ENCODE measurements at regions not wholly inside any gene's neighbourhood (a gene's known extent, or its start where the extent isn't known, plus 50 kb on each side); places are given as distances from the start of the nearest gene placed in this dataset. TPM values are rescaled to one million over a fixed set of nuclear protein-coding genes. Genes with fewer than 3 reads are reported as not detected.

DNA sequence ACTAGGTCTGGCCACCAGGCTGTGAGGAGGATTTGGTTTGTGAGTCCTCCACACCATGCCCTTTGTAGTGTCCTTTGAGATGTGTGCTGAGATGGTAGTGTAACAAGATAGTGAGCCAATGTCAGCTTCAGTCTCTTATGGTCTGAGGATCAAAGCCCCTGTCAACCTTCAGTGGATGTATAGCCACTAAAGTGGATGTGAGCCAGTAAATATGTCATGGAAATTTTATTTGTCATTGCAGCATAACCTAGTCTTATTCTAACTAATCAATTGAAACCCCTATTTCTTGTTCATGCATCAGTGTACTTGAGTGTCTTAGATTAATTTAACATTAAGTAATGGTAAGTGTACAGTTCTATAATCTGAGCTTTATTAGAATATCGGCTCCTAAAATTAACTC is 51.0 kb upstream of the WAC start:
- ChIA-PET POLR2A (no interaction called here), CTCF (no interaction called here)

More for the DNA sequence above, 51.0 kb upstream of the WAC start:
- dilution Hi-C loops (cut with MboI; ENCODE audit: extremely low pct_ligation_motif_present, low sequenced_read_pairs) (no loop called here), intact Hi-C loops (cut with micrococcal nuclease) (no loop called here)
- no peaks in the 10 kb centered on the region for H3K4me1 ChIP-seq (ENCODE audit: control insufficient read depth, extremely low read depth, insufficient read depth, low read length)
- FAIRE-seq (no peak), DNase-seq (ENCODE audit: low read depth, low spot score) (no peak)
- H3K36me3 ChIP-seq (ENCODE audit: control insufficient read depth in 2 of 2, extremely low read depth in 1 of 2, insufficient read depth in 2 of 2, low read length in 2 of 2) = no peaks in the 10 kb centered on the region
- H3K4me3 ChIP-seq (replicated peaks in 1 of 3; ENCODE audit: insufficient read depth in 1 of 3, low read depth in 1 of 3, low read length in 3 of 3) = no peak overlapping the region
- no peaks in the 10 kb centered on the region for H3K27me3 ChIP-seq (ENCODE audit: control insufficient read depth in 2 of 2, insufficient read depth in 2 of 2, low read length in 2 of 2)
- BruUV-seq (replicated peaks) = no TSS peak
- no peak overlapping the region for H3K4me2 ChIP-seq (ENCODE audit: insufficient read depth, low read length)
- no peak overlapping the region for H3K9ac ChIP-seq (replicated peaks; ENCODE audit: extremely low read depth, insufficient read depth, low read length)
- H3K27ac ChIP-seq (ENCODE audit: insufficient read depth, low read depth, low read length) = no peak overlapping the region
- H3K9me3 ChIP-seq (replicated peaks; ENCODE audit: control insufficient read depth, insufficient read depth, low read length) = no peaks in the 10 kb centered on the region
- no peaks in the 10 kb centered on the region for H4K20me1 ChIP-seq (replicated peaks; ENCODE audit: control insufficient read depth, extremely low read depth, insufficient read depth, low read length)
- no peaks in the 10 kb centered on the region for H3K79me2 ChIP-seq (ENCODE audit: control insufficient read depth, insufficient read depth, low read length)
- TF ChIP-seq FOS (IDR thresholded peaks at IDR 0.05; ENCODE audit: borderline replicate concordance, insufficient read depth, low read length) (no peak), EZH2 (IDR thresholded peaks at IDR 0.05; ENCODE audit: borderline replicate concordance, low read depth, low read length, severe bottlenecking) (no peak), POLR2A (IDR thresholded peaks at IDR 0.05; ENCODE audit: low read depth, low read length) (no peak), POLR2AphosphoS5 (IDR thresholded peaks at IDR 0.05; ENCODE audit: insufficient read depth, low read depth, low read length) (no peak), MYC (IDR thresholded peaks at IDR 0.05; ENCODE audit: low read depth, low read length) (no peak), JUN (IDR thresholded peaks at IDR 0.05; ENCODE audit: borderline replicate concordance, insufficient read depth, insufficient read length, low read depth) (no peak), GATA2 (IDR thresholded peaks at IDR 0.05; ENCODE audit: insufficient read depth, insufficient read length, low read depth, low read length) (no peak)
- TF ChIP-seq, protein P1, sequence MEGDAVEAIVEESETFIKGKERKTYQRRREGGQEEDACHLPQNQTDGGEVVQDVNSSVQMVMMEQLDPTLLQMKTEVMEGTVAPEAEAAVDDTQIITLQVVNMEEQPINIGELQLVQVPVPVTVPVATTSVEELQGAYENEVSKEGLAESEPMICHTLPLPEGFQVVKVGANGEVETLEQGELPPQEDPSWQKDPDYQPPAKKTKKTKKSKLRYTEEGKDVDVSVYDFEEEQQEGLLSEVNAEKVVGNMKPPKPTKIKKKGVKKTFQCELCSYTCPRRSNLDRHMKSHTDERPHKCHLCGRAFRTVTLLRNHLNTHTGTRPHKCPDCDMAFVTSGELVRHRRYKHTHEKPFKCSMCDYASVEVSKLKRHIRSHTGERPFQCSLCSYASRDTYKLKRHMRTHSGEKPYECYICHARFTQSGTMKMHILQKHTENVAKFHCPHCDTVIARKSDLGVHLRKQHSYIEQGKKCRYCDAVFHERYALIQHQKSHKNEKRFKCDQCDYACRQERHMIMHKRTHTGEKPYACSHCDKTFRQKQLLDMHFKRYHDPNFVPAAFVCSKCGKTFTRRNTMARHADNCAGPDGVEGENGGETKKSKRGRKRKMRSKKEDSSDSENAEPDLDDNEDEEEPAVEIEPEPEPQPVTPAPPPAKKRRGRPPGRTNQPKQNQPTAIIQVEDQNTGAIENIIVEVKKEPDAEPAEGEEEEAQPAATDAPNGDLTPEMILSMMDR (IDR thresholded peaks at IDR 0.05; ENCODE audit: extremely low read depth in 1 of 2, insufficient read depth in 1 of 2, low read depth in 1 of 2, low read length in 2 of 2) = no peak
- TF ChIP-seq, protein P2, sequence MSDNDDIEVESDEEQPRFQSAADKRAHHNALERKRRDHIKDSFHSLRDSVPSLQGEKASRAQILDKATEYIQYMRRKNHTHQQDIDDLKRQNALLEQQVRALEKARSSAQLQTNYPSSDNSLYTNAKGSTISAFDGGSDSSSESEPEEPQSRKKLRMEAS (IDR thresholded peaks at IDR 0.05; ENCODE audit: insufficient read depth, insufficient read length) = no peak
- H3K9me1 ChIP-seq (replicated peaks; ENCODE audit: control insufficient read depth, extremely low read depth, insufficient read depth, low read length) = no peaks in the 10 kb centered on the region
- H2AFZ ChIP-seq (ENCODE audit: low read depth, low read length) = no peak overlapping the region

Small RNAs in the stretch of these regions (small RNA-seq; reads per million reads assigned to genes)
- gene RF00012 (ENCODE audit: insufficient read depth, insufficient read length, low read depth, low replicate concordance) = not detected
